Kidney (tissue), 13 donors: ENCODE measurements at regions not wholly inside any gene's neighbourhood (a gene's known extent, or its start where the extent isn't known, plus 50 kb on each side); places are given as distances from the start of the nearest gene placed in this dataset.
A peak's percentile ranks its signal among the peaks of the same experiment; 100 is the strongest.

Experiments
- DNase-seq, 5 donors: peaks; one replicate each; pipeline ENCODE4 v3.0.0-alpha.2; 2013 to 2020
- FAIRE-seq: peaks from 2 replicates; lab custom pipeline; 2012; peaks lifted over from hg19 to GRCh38; lab: Jason Lieb, UNC
- H3K27ac ChIP-seq, 2 donors: one replicate each; pipeline ENCODE4 v1.7.0; 2013; ENCODE audit warnings: low read depth in 2 of 2, low read length in 2 of 2, inconsistent platforms in 1 of 2
- H3K27me3 ChIP-seq: one replicate; pipeline ENCODE4 v1.7.1; 2013; ENCODE audit warnings: low read length, inconsistent platforms; ENCODE audit not compliant: control insufficient read depth, insufficient read depth
- H3K36me3 ChIP-seq, 3 donors: one replicate each; pipeline versions ENCODE4 v1.7.0 to v1.7.1; 2013; ENCODE audit warnings: low read length in 3 of 3, control low read depth in 1 of 3, inconsistent platforms in 1 of 3; ENCODE audit not compliant: insufficient read depth in 3 of 3, control insufficient read depth in 2 of 3
- H3K4me1 ChIP-seq, 3 donors: one replicate each; pipeline versions ENCODE4 v1.7.0 to v1.7.1; 2013; ENCODE audit warnings: low read length in 3 of 3, inconsistent platforms in 1 of 3, low read depth in 1 of 3; ENCODE audit not compliant: control insufficient read depth in 2 of 3, insufficient read depth in 2 of 3
- H3K4me3 ChIP-seq, 3 donors: one replicate each; pipeline versions ENCODE4 v1.7.0 to v1.8.1; 2013; ENCODE audit warnings: low read length in 3 of 3, control low read depth in 1 of 3, inconsistent platforms in 1 of 3
- H3K9ac ChIP-seq, 3 donors: one replicate each; pipeline versions ENCODE4 v1.7.0 to v1.7.1; 2013; ENCODE audit warnings: low read length in 3 of 3, control low read depth in 1 of 3, inconsistent platforms in 1 of 3
- H3K9me3 ChIP-seq, 3 donors: one replicate each; pipeline versions ENCODE4 v1.7.0 to v1.7.1; 2013; ENCODE audit warnings: low read length in 3 of 3, control low read depth in 1 of 3, inconsistent platforms in 1 of 3; ENCODE audit not compliant: control insufficient read depth in 2 of 3, insufficient read depth in 1 of 3
- intact Hi-C: fragments of 100-400 bp; cut with DNase I; formaldehyde crosslinking; loops from one replicate; pipeline ENCODE4 v1.11.1; 2022
- TF ChIP-seq, protein P1 (sequence below): IDR thresholded peaks from 3 replicates; pipeline ENCODE4 v1.5.1; 2012; ENCODE audit warnings: mild to moderate bottlenecking, moderate library complexity, borderline replicate concordance; ENCODE audit not compliant: insufficient read depth; ENCODE audit errors: extremely low read depth
- donor health status: control.
- donor health status: control.
- donor health status: control.
- donor health status: control.
- donor health status: control.
- donor health status: DM: yes; HTN: yes; CAD: no.
- donor health status: Normal renal cell carcinoma (clear cell type).

GRCh38 chr6:7671581-7671980, 54.3 kb upstream of the BMP6 start:
- Histone ChIP-seq H3K9ac (no peak overlapping the region), H3K9me3 (no peaks in the 10 kb centered on the region), H3K4me1 (no peaks in the 10 kb centered on the region), H3K27ac (no peak overlapping the region), H3K36me3 (no peaks in the 10 kb centered on the region), H3K4me3 (no peak overlapping the region), H3K27me3 (no peaks in the 10 kb centered on the region)
- intact Hi-C loops: no loop called here
- no peak for FAIRE-seq
- TF ChIP-seq, protein P1, sequence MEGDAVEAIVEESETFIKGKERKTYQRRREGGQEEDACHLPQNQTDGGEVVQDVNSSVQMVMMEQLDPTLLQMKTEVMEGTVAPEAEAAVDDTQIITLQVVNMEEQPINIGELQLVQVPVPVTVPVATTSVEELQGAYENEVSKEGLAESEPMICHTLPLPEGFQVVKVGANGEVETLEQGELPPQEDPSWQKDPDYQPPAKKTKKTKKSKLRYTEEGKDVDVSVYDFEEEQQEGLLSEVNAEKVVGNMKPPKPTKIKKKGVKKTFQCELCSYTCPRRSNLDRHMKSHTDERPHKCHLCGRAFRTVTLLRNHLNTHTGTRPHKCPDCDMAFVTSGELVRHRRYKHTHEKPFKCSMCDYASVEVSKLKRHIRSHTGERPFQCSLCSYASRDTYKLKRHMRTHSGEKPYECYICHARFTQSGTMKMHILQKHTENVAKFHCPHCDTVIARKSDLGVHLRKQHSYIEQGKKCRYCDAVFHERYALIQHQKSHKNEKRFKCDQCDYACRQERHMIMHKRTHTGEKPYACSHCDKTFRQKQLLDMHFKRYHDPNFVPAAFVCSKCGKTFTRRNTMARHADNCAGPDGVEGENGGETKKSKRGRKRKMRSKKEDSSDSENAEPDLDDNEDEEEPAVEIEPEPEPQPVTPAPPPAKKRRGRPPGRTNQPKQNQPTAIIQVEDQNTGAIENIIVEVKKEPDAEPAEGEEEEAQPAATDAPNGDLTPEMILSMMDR: no peak
- DNase-seq: no peak

DNA sequence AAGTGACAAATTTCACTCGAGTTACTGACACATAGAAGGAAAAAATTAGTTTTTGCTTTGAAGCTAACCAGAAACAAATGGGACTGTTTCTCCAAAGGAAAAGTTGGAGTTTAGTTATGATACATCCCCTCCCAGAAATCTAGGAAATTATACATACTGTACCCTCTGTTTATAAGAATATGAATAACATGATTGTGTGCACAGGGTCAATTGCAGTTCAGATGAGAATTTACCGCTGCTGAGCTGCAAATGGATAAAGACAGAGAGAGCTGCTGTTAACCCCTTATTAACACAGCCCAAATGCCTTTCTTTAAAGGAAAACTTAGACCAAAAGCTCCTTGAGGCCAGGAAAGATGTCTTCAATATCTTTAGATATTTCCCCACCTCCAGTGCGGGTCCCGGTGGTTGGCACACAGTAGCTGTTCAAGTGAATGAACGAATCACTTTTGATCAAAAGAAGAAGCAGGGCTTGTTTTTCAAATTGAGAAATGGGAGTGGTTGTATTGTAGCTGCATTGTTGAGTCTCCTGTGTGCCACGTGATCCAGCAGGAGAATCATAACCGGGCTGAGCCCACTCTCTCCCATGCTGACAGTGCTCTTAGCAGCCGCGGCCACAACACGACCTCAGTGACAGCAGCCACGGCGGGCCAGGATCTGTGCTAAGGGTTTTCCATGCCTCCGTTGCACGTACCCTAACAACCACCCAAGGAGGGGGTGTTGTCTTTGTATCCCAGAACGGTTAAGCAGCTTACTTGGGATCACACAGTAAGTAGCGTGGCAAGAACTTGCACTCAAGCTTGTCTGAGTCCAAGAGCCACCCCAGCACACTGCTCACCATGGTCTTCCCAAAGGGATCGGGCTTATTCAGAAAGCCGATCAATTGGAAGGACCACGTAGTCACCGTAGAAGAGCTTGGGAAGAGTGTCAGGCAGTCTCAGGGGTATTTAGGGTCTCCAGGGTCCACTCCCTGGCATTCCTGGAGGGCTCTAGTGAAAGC, 53.5 kb upstream of the BMP6 start:
- intact Hi-C loops: no loop called here
- peak in 1 of 5 donors; percentile 11 for DNase-seq
- H3K9ac ChIP-seq: no peak overlapping the region
- H3K4me1 ChIP-seq: no peaks in the 10 kb centered on the region
- no peaks in the 10 kb centered on the region for H3K9me3 ChIP-seq
- no peaks in the 10 kb centered on the region for H3K27me3 ChIP-seq
- TF ChIP-seq, protein P1: no peak
- no peak overlapping the region for H3K4me3 ChIP-seq
- H3K27ac ChIP-seq: no peak overlapping the region
- H3K36me3 ChIP-seq: no peaks in the 10 kb centered on the region
- FAIRE-seq: no peak

- no peak overlapping the region for H3K27ac ChIP-seq
- no peaks in the 10 kb centered on the region for H3K4me1 ChIP-seq
- no peaks in the 10 kb centered on the region for H3K9me3 ChIP-seq
- intact Hi-C loops: no loop called here
- H3K4me3 ChIP-seq: no peak overlapping the region
- H3K36me3 ChIP-seq: no peaks in the 10 kb centered on the region
- no peaks in the 10 kb centered on the region for H3K27me3 ChIP-seq
- DNase-seq: peak; percentile 59 to 88 (median 64)
- TF ChIP-seq, protein P1: no peak
- no peak overlapping the region for H3K9ac ChIP-seq
- no peak for FAIRE-seq
Measured at GRCh38 chr6:7673063-7673536, 52.8 kb upstream of the BMP6 start.
